ENCODE measurements at regions not wholly inside any gene's neighbourhood (a gene's known extent, or its start where the extent isn't known, plus 50 kb on each side); places are given as distances from the start of the nearest gene placed in this dataset.
"Not testable (repeated sequence)": the region's sequence is repeated elsewhere in the genome, so short reads cannot be mapped to it uniquely, and the experiment has no call there.

DNA sequence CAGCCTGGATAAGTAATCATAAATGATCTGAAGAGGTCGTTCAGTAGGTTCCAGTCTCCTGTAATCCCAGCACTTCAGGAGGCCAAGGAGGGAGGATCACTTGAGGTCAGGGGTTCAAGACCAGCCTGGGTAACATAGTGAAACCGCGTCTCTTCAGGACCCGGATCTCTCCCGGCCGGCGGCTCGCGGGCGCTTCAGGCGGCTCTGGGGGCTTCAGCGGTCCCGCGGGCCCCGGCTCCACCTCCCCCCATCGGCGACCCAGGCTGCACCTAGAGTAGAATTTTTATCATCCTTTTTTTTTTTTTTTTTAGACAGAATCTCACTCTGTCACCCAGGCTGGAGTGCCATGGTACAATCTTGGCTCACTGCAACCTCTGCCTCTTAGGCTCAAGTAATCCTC, 95.9 kb downstream of the ABCC12 start:
- Histone ChIP-seq H3K9me3 (no peaks in the 10 kb centered on the region), H3K27ac (no peak overlapping the region), H3K4me3 (no peak overlapping the region), H3K27me3 (no peaks in the 10 kb centered on the region), H3K4me1 (no peaks in the 10 kb centered on the region), H3K9ac (ENCODE audit: low read depth in 2 of 2, low read length in 2 of 2) (no peak overlapping the region), H3K36me3 (no peaks in the 10 kb centered on the region)
- TF ChIP-seq, protein P1, sequence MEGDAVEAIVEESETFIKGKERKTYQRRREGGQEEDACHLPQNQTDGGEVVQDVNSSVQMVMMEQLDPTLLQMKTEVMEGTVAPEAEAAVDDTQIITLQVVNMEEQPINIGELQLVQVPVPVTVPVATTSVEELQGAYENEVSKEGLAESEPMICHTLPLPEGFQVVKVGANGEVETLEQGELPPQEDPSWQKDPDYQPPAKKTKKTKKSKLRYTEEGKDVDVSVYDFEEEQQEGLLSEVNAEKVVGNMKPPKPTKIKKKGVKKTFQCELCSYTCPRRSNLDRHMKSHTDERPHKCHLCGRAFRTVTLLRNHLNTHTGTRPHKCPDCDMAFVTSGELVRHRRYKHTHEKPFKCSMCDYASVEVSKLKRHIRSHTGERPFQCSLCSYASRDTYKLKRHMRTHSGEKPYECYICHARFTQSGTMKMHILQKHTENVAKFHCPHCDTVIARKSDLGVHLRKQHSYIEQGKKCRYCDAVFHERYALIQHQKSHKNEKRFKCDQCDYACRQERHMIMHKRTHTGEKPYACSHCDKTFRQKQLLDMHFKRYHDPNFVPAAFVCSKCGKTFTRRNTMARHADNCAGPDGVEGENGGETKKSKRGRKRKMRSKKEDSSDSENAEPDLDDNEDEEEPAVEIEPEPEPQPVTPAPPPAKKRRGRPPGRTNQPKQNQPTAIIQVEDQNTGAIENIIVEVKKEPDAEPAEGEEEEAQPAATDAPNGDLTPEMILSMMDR (IDR thresholded peaks at IDR 0.05): no peak
- DNase-seq: no peak
- intact Hi-C loops (cut with DNase I): loop anchor here (10.0 kb wide), 1 partner anchor 925 kb away; no protein-coding TSS in a partner anchor

GRCh38 chr16:48059190-48059589, 96.6 kb downstream of the ABCC12 start:
- H3K27ac ChIP-seq; H3K9ac ChIP-seq (ENCODE audit: low read depth in 2 of 2, low read length in 2 of 2); H3K4me3 ChIP-seq; DNase-seq; H3K36me3 ChIP-seq; H3K4me1 ChIP-seq; H3K9me3 ChIP-seq; H3K27me3 ChIP-seq: not testable (repeated sequence)
- intact Hi-C loops (cut with DNase I): loop anchor here (10.0 kb wide), 1 partner anchor 924 kb away; no protein-coding TSS in a partner anchor

GRCh38 chr16:48057048-48057447, 98.7 kb downstream of the ABCC12 start:
- TF ChIP-seq, protein P1 (IDR thresholded peaks at IDR 0.05): no peak
- intact Hi-C loops (cut with DNase I): loop anchor here (10.0 kb wide), 1 partner anchor 922 kb away; no protein-coding TSS in a partner anchor
- no peaks in the 10 kb centered on the region for H3K36me3 ChIP-seq
- H3K9ac ChIP-seq (ENCODE audit: low read depth in 2 of 2, low read length in 2 of 2): no peak overlapping the region
- no peaks in the 10 kb centered on the region for H3K9me3 ChIP-seq
- no peaks in the 10 kb centered on the region for H3K4me1 ChIP-seq
- no peak overlapping the region for H3K27ac ChIP-seq
- no peak for DNase-seq
- no peaks in the 10 kb centered on the region for H3K27me3 ChIP-seq
- H3K4me3 ChIP-seq: no peak overlapping the region

DNA sequence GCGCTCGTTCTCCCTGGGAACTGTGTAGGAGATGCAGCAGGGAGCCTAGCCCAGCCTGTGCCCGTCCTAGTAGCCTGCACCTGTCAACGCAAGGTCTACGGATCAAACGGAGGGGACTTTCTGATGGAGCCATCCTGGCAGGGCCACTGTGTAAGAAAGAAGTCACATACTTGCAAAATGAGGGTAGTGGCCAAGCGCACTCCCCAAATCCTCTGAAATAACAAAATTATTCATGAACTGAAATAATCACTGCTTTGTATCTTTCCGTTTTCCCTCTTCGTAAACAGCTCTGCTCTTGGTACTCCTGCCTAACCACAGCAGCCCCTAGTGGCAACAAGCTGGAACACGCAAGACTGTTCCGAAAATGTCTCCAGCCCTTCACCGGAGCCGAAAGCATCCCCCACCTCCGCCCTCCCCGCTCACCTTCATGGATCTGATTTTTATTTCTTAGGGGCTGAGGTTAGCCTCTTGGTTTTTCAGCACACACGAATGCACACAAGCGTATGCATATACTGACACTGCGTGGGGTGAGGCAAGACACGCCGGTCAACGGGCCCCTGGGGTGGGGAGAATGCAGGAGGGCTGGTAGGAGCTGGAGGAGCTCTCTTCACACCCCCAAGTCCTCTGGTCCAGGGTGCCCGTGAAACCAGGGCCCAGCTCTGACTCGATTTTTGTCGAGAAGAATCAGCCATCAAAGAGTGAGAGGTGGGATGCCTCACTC, 100.8 kb downstream of the ABCC12 start:
- intact Hi-C loops (cut with DNase I): loop anchor here (10.0 kb wide), 1 partner anchor 920 kb away; no protein-coding TSS in a partner anchor
- Histone ChIP-seq H3K27me3 (no peaks in the 10 kb centered on the region), H3K4me3 (no peak overlapping the region), H3K9me3 (no peaks in the 10 kb centered on the region), H3K36me3 (no peaks in the 10 kb centered on the region), H3K9ac (ENCODE audit: low read depth in 2 of 2, low read length in 2 of 2) (no peak overlapping the region), H3K27ac (no peak overlapping the region), H3K4me1 (no peaks in the 10 kb centered on the region)
- DNase-seq: peak; percentile 28
- TF ChIP-seq, protein P1 (IDR thresholded peaks at IDR 0.05): peak; percentile 57

- Histone ChIP-seq H3K9me3 (no peaks in the 10 kb centered on the region), H3K27ac (no peak overlapping the region), H3K9ac (ENCODE audit: low read depth in 2 of 2, low read length in 2 of 2) (no peak overlapping the region), H3K4me3 (no peak overlapping the region), H3K36me3 (no peaks in the 10 kb centered on the region), H3K27me3 (no peaks in the 10 kb centered on the region), H3K4me1 (no peaks in the 10 kb centered on the region)
- DNase-seq: no peak
- TF ChIP-seq, protein P1 (IDR thresholded peaks at IDR 0.05): no peak
- intact Hi-C loops (cut with DNase I): loop anchor here (10.0 kb wide), 1 partner anchor 919 kb away; no protein-coding TSS in a partner anchor
Measured at GRCh38 chr16:48053418-48053745, 102.4 kb downstream of the ABCC12 start.

DNA sequence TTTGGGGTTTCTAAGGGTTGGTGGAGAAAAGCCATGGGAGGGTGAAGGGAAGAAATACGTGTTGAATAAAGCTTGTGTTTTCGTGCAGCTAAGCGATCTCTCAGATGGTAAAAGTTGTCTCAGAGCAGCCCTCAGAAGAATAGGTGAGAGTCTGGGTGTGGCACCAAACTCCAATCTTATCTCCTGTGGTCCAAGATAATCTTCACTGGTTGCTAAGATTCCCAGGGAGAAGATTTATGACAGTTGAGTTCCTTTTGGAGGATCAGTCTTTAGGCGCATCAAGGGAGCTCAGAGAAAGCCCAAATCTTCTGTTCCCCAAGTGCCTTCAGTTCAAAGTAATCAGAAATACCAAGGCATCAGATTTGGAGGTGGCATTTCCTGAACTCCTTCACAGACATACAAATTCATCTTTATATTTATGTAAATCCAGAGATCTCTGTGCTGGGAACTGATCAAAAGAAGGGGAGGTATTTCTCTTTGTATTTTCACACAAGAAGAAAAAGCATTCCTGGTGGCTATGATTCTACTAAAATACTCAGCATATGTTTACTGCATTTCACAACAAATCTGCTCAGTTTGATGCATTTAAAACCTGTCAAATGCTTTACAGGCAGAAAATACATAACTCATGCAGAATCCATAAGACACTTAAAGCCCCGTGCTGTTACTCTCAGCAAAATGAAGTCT, 102.9 kb downstream of the ABCC12 start:
- H3K27me3 ChIP-seq: no peaks in the 10 kb centered on the region

More for the DNA sequence above, 102.9 kb downstream of the ABCC12 start:
- no peaks in the 10 kb centered on the region for H3K36me3 ChIP-seq
- intact Hi-C loops (cut with DNase I): loop anchor here (10.0 kb wide), 1 partner anchor 918 kb away; no protein-coding TSS in a partner anchor
- DNase-seq: no peak
- H3K27ac ChIP-seq: no peak overlapping the region
- TF ChIP-seq, protein P1 (IDR thresholded peaks at IDR 0.05): no peak
- no peaks in the 10 kb centered on the region for H3K9me3 ChIP-seq
- no peaks in the 10 kb centered on the region for H3K4me1 ChIP-seq
- H3K9ac ChIP-seq (ENCODE audit: low read depth in 2 of 2, low read length in 2 of 2): no peak overlapping the region
- no peak overlapping the region for H3K4me3 ChIP-seq
